HT-29 (cell line): ENCODE measurements at regions not wholly inside any gene's neighbourhood (a gene's known extent, or its start where the extent isn't known, plus 50 kb on each side); places are given as distances from the start of the nearest gene placed in this dataset.

Source experiments
- DNase-seq: peaks from one replicate; pipeline ENCODE4 v3.0.0-alpha.2; 2015; ENCODE audit warnings: low spot score

- no peak for DNase-seq
These were observed 63.1 kb upstream of the TANC1 start for GRCh38 chr2:158905341-158905740.

DNA sequence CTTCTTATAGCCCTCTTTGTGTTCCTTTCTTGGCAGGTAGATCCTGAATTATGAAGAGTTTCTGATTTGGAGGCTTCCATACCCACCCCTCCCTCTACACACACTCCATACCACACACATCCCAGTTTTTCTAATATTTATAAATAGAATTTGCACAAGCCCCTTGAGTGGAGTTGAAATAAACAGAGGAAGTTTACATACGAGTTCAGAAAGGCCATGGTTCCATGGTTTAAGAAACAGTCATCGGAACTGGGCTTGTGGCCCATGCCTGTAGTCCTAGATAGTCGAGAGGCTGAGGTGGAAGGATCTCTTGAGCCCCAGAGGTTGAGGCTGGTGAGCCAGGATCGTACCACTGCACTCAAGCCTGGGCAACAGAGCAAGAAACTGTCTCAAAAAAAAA lies 62.7 kb upstream of the TANC1 start:
- DNase-seq, result no peak

DNA sequence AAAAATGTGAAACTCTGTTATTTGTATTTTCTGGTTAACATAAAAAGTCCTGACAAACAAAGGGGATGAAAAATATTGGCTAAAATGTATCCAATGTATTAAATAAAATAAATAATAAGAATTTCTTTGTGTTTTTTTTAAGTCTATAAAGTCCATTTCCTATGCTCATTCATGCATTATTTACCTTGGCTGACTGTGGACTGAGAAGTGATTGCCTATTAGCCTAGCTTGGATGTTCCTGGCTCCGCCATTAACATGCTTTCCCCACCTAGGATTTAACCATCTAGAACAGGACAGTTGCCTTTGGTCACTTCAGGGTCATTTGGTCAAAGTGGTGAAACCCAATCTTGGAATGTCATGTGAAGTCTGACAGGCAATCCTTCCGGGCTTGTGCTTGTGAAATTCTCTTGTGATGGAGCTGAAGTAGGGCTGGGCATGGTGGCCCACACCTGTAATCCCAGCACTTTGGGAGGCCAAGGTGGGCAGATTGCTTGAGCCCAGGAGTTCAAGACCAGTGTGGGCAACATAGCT lies 60.4 kb upstream of the TANC1 start:
- no peak for DNase-seq

DNA sequence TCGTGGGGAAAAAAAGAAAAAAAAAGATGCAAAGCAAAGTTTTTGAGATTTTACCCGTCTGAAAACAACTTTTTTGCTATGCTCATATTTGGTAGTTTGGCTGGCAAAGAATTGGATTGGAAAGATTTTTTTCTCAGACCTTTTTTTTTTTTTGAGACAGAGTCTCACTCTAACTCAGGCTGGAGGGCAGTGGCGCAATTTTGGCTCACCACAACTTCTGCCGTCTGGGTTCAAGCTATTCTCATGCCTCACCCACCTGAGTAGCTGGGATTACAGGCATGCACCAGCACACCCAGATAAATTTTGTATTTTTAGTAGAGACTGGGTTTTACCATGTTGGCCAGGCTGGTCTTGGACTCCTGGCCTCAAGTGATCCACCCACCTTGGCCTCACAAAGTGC lies 56.3 kb upstream of the TANC1 start:
- no peak for DNase-seq

DNA sequence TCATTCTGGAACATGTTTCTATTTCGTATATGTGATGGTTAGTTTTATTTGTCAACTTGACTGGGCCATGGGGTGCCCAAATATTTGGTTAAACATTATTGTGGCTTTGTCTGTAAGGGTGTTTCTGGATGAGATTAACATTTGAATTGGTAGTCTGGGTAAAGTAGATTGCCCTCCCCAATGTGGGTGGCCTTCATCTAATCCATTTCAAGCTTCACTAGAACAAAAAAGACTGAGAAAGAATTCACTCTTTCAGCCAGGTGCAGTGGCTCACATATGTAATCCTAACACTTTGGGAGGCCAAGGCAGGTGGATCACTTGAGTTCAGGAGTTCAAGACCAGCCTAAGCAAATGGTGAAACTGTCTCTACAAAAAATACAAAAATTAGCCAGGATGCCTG lies 55.7 kb upstream of the TANC1 start:
- DNase-seq, result no peak

GRCh38 chr2:158914066-158914465 lies 54.4 kb upstream of the TANC1 start:
- no peak for DNase-seq

- DNase-seq, result no peak
These were observed 53.7 kb upstream of the TANC1 start for GRCh38 chr2:158914731-158915130.

DNA sequence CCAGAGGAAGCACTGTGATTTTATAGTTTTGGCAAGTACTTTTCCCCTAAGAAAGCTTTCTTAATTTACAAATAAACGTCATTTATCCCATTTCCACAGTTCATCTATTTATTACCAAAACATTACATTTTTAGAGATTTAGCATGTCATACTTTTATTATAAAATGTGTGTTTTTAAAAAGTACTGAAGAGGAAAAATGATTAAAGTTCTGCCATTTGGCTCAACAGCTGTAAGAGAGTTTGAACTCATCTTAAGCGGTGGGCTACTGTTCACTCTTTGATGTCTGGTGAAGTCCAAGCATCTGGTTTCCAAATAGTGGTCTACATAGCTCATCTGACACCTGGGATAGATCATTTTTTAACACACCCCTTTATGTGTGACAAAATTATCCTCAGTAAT lies 51.3 kb upstream of the TANC1 start:
- DNase-seq, result no peak

GRCh38 chr2:158918452-158918851 lies 50.0 kb upstream of the TANC1 start:
- DNase-seq, result no peak
